ENCODE measurements at regions not wholly inside any gene's neighbourhood (a gene's known extent, or its start where the extent isn't known, plus 50 kb on each side); places are given as distances from the start of the nearest gene placed in this dataset.
"Not testable (repeated sequence)": the region's sequence is repeated elsewhere in the genome, so short reads cannot be mapped to it uniquely, and the experiment has no call there.

GRCh38 chr3:64801856-64802255 lies 114.1 kb upstream of the ADAMTS9 start:
- H3K9ac ChIP-seq (ENCODE audit: low read length), result no peak overlapping the region
- H3K36me3 ChIP-seq (ENCODE audit: control insufficient read depth, insufficient read depth, low read length), result no peaks in the 10 kb centered on the region
- no peaks in the 10 kb centered on the region for H3K4me1 ChIP-seq (ENCODE audit: control insufficient read depth, insufficient read depth, low read length)
- no peak overlapping the region for H3K4me3 ChIP-seq (ENCODE audit: low read length)
- no peak overlapping the region for H3K27ac ChIP-seq (ENCODE audit: low read depth, low read length)
- H3K27me3 ChIP-seq (ENCODE audit: control insufficient read depth, insufficient read depth, low read length), result no peaks in the 10 kb centered on the region

- no peaks in the 10 kb centered on the region for H3K27me3 ChIP-seq (ENCODE audit: control insufficient read depth, insufficient read depth, low read length)
- no peak overlapping the region for H3K4me3 ChIP-seq (ENCODE audit: low read length)
- H3K9ac ChIP-seq (ENCODE audit: low read length), result no peak overlapping the region
- no peaks in the 10 kb centered on the region for H3K36me3 ChIP-seq (ENCODE audit: control insufficient read depth, insufficient read depth, low read length)
- H3K27ac ChIP-seq (ENCODE audit: low read depth, low read length), result no peak overlapping the region
- no peaks in the 10 kb centered on the region for H3K4me1 ChIP-seq (ENCODE audit: control insufficient read depth, insufficient read depth, low read length)
Observed at GRCh38 chr3:64799606-64800005, 111.8 kb upstream of the ADAMTS9 start.

GRCh38 chr3:64798316-64798715 lies 110.5 kb upstream of the ADAMTS9 start:
- no peak overlapping the region for H3K4me3 ChIP-seq (ENCODE audit: low read length)
- no peak overlapping the region for H3K9ac ChIP-seq (ENCODE audit: low read length)
- H3K4me1 ChIP-seq (ENCODE audit: control insufficient read depth, insufficient read depth, low read length), result no peaks in the 10 kb centered on the region
- no peak overlapping the region for H3K27ac ChIP-seq (ENCODE audit: low read depth, low read length)
- H3K27me3 ChIP-seq (ENCODE audit: control insufficient read depth, insufficient read depth, low read length), result no peaks in the 10 kb centered on the region
- no peaks in the 10 kb centered on the region for H3K36me3 ChIP-seq (ENCODE audit: control insufficient read depth, insufficient read depth, low read length)

- no peaks in the 10 kb centered on the region for H3K36me3 ChIP-seq (ENCODE audit: control insufficient read depth, insufficient read depth, low read length)
- no peak overlapping the region for H3K9ac ChIP-seq (ENCODE audit: low read length)
- H3K27ac ChIP-seq (ENCODE audit: low read depth, low read length), result no peak overlapping the region
- no peak overlapping the region for H3K4me3 ChIP-seq (ENCODE audit: low read length)
- no peaks in the 10 kb centered on the region for H3K27me3 ChIP-seq (ENCODE audit: control insufficient read depth, insufficient read depth, low read length)
- peaks cover 3% of the 10 kb centered on the region for H3K4me1 ChIP-seq (ENCODE audit: control insufficient read depth, insufficient read depth, low read length)
Observed at GRCh38 chr3:64796607-64797399, 109.0 kb upstream of the ADAMTS9 start.

GRCh38 chr3:64792445-64792844 lies 104.6 kb upstream of the ADAMTS9 start:
- no peaks in the 10 kb centered on the region for H3K27me3 ChIP-seq (ENCODE audit: control insufficient read depth, insufficient read depth, low read length)
- H3K27ac ChIP-seq (ENCODE audit: low read depth, low read length), result no peak overlapping the region
- H3K4me1 ChIP-seq (ENCODE audit: control insufficient read depth, insufficient read depth, low read length), result peaks cover 3% of the 10 kb centered on the region
- H3K4me3 ChIP-seq (ENCODE audit: low read length), result no peak overlapping the region
- no peaks in the 10 kb centered on the region for H3K36me3 ChIP-seq (ENCODE audit: control insufficient read depth, insufficient read depth, low read length)
- H3K9ac ChIP-seq (ENCODE audit: low read length), result no peak overlapping the region

- Histone ChIP-seq H3K27me3 (ENCODE audit: control insufficient read depth, insufficient read depth, low read length) (no peaks in the 10 kb centered on the region), H3K27ac (ENCODE audit: low read depth, low read length) (no peak overlapping the region), H3K4me1 (ENCODE audit: control insufficient read depth, insufficient read depth, low read length) (peaks cover 3% of the 10 kb centered on the region), H3K36me3 (ENCODE audit: control insufficient read depth, insufficient read depth, low read length) (no peaks in the 10 kb centered on the region), H3K4me3 (ENCODE audit: low read length) (no peak overlapping the region), H3K9ac (ENCODE audit: low read length) (no peak overlapping the region)
Observed at GRCh38 chr3:64789111-64789510, 101.3 kb upstream of the ADAMTS9 start.

- Histone ChIP-seq H3K27ac (ENCODE audit: low read depth, low read length) (no peak overlapping the region), H3K9ac (ENCODE audit: low read length) (no peak overlapping the region), H3K4me3 (ENCODE audit: low read length) (no peak overlapping the region), H3K36me3 (ENCODE audit: control insufficient read depth, insufficient read depth, low read length) (no peaks in the 10 kb centered on the region), H3K27me3 (ENCODE audit: control insufficient read depth, insufficient read depth, low read length) (no peaks in the 10 kb centered on the region), H3K4me1 (ENCODE audit: control insufficient read depth, insufficient read depth, low read length) (no peaks in the 10 kb centered on the region)
Observed at GRCh38 chr3:64783200-64783599, 95.4 kb upstream of the ADAMTS9 start.

- H3K4me3 ChIP-seq (ENCODE audit: low read length); H3K9ac ChIP-seq (ENCODE audit: low read length); H3K4me1 ChIP-seq (ENCODE audit: control insufficient read depth, insufficient read depth, low read length); H3K36me3 ChIP-seq (ENCODE audit: control insufficient read depth, insufficient read depth, low read length); H3K27me3 ChIP-seq (ENCODE audit: control insufficient read depth, insufficient read depth, low read length); H3K27ac ChIP-seq (ENCODE audit: low read depth, low read length): not testable (repeated sequence)
Observed at GRCh38 chr3:64780923-64781322, 93.1 kb upstream of the ADAMTS9 start.

GRCh38 chr3:64773137-64773536 lies 85.3 kb upstream of the ADAMTS9 start:
- Histone ChIP-seq H3K4me1 (ENCODE audit: control insufficient read depth, insufficient read depth, low read length) (no peaks in the 10 kb centered on the region), H3K27me3 (ENCODE audit: control insufficient read depth, insufficient read depth, low read length) (no peaks in the 10 kb centered on the region), H3K27ac (ENCODE audit: low read depth, low read length) (no peak overlapping the region), H3K4me3 (ENCODE audit: low read length) (no peak overlapping the region), H3K36me3 (ENCODE audit: control insufficient read depth, insufficient read depth, low read length) (no peaks in the 10 kb centered on the region), H3K9ac (ENCODE audit: low read length) (no peak overlapping the region)

- Histone ChIP-seq H3K4me1 (ENCODE audit: control insufficient read depth, insufficient read depth, low read length) (peaks cover 2% of the 10 kb centered on the region), H3K36me3 (ENCODE audit: control insufficient read depth, insufficient read depth, low read length) (no peaks in the 10 kb centered on the region), H3K4me3 (ENCODE audit: low read length) (no peak overlapping the region), H3K27me3 (ENCODE audit: control insufficient read depth, insufficient read depth, low read length) (no peaks in the 10 kb centered on the region), H3K9ac (ENCODE audit: low read length) (no peak overlapping the region), H3K27ac (ENCODE audit: low read depth, low read length) (no peak overlapping the region)
Observed at GRCh38 chr3:64766440-64766839, 78.6 kb upstream of the ADAMTS9 start.

- H3K36me3 ChIP-seq (ENCODE audit: control insufficient read depth, insufficient read depth, low read length), result no peaks in the 10 kb centered on the region
- no peak overlapping the region for H3K4me3 ChIP-seq (ENCODE audit: low read length)
- peaks cover 2% of the 10 kb centered on the region for H3K4me1 ChIP-seq (ENCODE audit: control insufficient read depth, insufficient read depth, low read length)
- no peaks in the 10 kb centered on the region for H3K27me3 ChIP-seq (ENCODE audit: control insufficient read depth, insufficient read depth, low read length)
- no peak overlapping the region for H3K9ac ChIP-seq (ENCODE audit: low read length)
- H3K27ac ChIP-seq (ENCODE audit: low read depth, low read length), result no peak overlapping the region
Observed at GRCh38 chr3:64765947-64766346, 78.1 kb upstream of the ADAMTS9 start.

GRCh38 chr3:64764386-64764929 lies 76.7 kb upstream of the ADAMTS9 start:
- H3K9ac ChIP-seq (ENCODE audit: low read length), result no peak overlapping the region
- no peaks in the 10 kb centered on the region for H3K27me3 ChIP-seq (ENCODE audit: control insufficient read depth, insufficient read depth, low read length)
- no peak overlapping the region for H3K27ac ChIP-seq (ENCODE audit: low read depth, low read length)
- no peak overlapping the region for H3K4me3 ChIP-seq (ENCODE audit: low read length)
- H3K36me3 ChIP-seq (ENCODE audit: control insufficient read depth, insufficient read depth, low read length), result no peaks in the 10 kb centered on the region
- peaks cover 7% of the 10 kb centered on the region for H3K4me1 ChIP-seq (ENCODE audit: control insufficient read depth, insufficient read depth, low read length)

GRCh38 chr3:64763980-64764379 lies 76.2 kb upstream of the ADAMTS9 start:
- H3K9ac ChIP-seq (ENCODE audit: low read length), result no peak overlapping the region
- H3K4me1 ChIP-seq (ENCODE audit: control insufficient read depth, insufficient read depth, low read length), result peaks cover 9% of the 10 kb centered on the region
- H3K36me3 ChIP-seq (ENCODE audit: control insufficient read depth, insufficient read depth, low read length), result no peaks in the 10 kb centered on the region
- H3K27ac ChIP-seq (ENCODE audit: low read depth, low read length), result no peak overlapping the region
- H3K27me3 ChIP-seq (ENCODE audit: control insufficient read depth, insufficient read depth, low read length), result no peaks in the 10 kb centered on the region
- H3K4me3 ChIP-seq (ENCODE audit: low read length), result no peak overlapping the region
